ENCODE measurements at regions not wholly inside any gene's neighbourhood (a gene's known extent, or its start where the extent isn't known, plus 50 kb on each side); places are given as distances from the start of the nearest gene placed in this dataset.

DNA sequence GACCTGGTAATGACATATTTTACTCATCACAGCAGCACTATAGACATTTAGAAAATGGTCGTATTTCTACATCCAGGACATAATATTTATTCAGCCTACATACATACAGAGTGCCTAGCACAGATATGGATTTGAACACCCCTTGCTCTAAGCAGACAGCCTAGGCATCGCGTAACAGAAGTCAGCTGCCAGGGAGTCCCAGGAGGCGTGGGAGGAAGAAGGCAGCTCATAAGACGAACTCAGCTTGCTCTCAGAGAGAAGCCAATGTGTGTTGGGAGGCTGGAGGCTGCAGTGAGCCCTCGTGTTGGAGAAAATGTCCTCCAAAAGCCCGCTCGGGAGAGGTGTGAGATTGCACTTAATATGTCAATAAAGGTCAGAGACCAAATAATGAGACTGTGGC, 131.6 kb downstream of the BCOR start:
- TF ChIP-seq POLR2AphosphoS5 (IDR thresholded peaks at IDR 0.05), result no peak
- TF ChIP-seq, protein P1, sequence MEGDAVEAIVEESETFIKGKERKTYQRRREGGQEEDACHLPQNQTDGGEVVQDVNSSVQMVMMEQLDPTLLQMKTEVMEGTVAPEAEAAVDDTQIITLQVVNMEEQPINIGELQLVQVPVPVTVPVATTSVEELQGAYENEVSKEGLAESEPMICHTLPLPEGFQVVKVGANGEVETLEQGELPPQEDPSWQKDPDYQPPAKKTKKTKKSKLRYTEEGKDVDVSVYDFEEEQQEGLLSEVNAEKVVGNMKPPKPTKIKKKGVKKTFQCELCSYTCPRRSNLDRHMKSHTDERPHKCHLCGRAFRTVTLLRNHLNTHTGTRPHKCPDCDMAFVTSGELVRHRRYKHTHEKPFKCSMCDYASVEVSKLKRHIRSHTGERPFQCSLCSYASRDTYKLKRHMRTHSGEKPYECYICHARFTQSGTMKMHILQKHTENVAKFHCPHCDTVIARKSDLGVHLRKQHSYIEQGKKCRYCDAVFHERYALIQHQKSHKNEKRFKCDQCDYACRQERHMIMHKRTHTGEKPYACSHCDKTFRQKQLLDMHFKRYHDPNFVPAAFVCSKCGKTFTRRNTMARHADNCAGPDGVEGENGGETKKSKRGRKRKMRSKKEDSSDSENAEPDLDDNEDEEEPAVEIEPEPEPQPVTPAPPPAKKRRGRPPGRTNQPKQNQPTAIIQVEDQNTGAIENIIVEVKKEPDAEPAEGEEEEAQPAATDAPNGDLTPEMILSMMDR (IDR thresholded peaks at IDR 0.05), result no peak

Data from transverse colon (tissue), 4 donors.